SK-N-SH (cell line): ENCODE measurements at regions not wholly inside any gene's neighbourhood (a gene's known extent, or its start where the extent isn't known, plus 50 kb on each side); places are given as distances from the start of the nearest gene placed in this dataset.

Source experiments
- CTCF ChIA-PET: fragments of 300-600, 350-600 bp; formaldehyde crosslinking; extraction: SDS; loops from one replicate; lab custom pipeline; 2021; lab: Yijun Ruan, JAX
- POLR2A ChIA-PET: fragments of 350-600 bp; sonication (Branson Sonifier 250); formaldehyde crosslinking; extraction: SDS; loops from one replicate; lab custom pipeline; 2020; ENCODE audit warnings: antibody characterized with exemption, inconsistent platforms; lab: Yijun Ruan, JAX
- DNase-seq: peaks from one replicate; pipeline ENCODE4 v3.0.0; 2012
- H2AFZ ChIP-seq: fragments of 200-600 bp; sonication (generic); 2 replicates; pipeline ENCODE4 v1.8.1; 2016; ENCODE audit warnings: antibody characterized with exemption, mild to moderate bottlenecking, low read depth
- H3F3A ChIP-seq: fragments of 200-600 bp; sonication (generic); replicated peaks from 2 replicates; pipeline ENCODE3; 2016; ENCODE audit warnings: antibody characterized with exemption, mild to moderate bottlenecking; ENCODE audit not compliant: insufficient read depth
- H3K27ac ChIP-seq, 2 experiments: fragments of 200-500 bp in 1 of 2; fragments of 200-600 bp in 1 of 2; sonication (Bioruptor generic) in 1 of 2; sonication (generic), shearing (Covaris generic) in 1 of 2; 2 replicates each; pipeline versions ENCODE4 v1.5.1 to v1.6.1; 2014 to 2016; ENCODE audit warnings: low read depth in 2 of 2, inconsistent platforms in 1 of 2, low read length in 1 of 2, mild to moderate bottlenecking in 1 of 2, mixed read lengths in 1 of 2
- H3K27me3 ChIP-seq: fragments of 200-600 bp; sonication (generic), shearing (Covaris generic); 2 replicates; pipeline ENCODE4 v1.6.1; 2016; ENCODE audit warnings: mixed run types; ENCODE audit not compliant: insufficient read depth
- H3K36me3 ChIP-seq, 2 experiments: fragments of 200-500 bp in 1 of 2; fragments of 200-600 bp in 1 of 2; sonication (Bioruptor generic) in 1 of 2; sonication (generic) in 1 of 2; replicated peaks in 1 of 2; 2 replicates each; pipeline versions ENCODE3 to v1.5.1; 2014 to 2016; ENCODE audit warnings: low read length in 1 of 2, mild to moderate bottlenecking in 1 of 2; ENCODE audit not compliant: insufficient read depth in 2 of 2, control insufficient read depth in 1 of 2
- H3K4me1 ChIP-seq, 2 experiments: fragments of 200-500 bp in 1 of 2; fragments of 200-600 bp in 1 of 2; sonication (Bioruptor generic) in 1 of 2; sonication (generic), shearing (Covaris generic) in 1 of 2; 2 replicates each; pipeline versions ENCODE4 v1.5.1 to v1.6.1; 2014 to 2016; ENCODE audit warnings: low read depth in 1 of 2, low read length in 1 of 2, mixed run types in 1 of 2; ENCODE audit not compliant: insufficient read depth in 2 of 2, control insufficient read depth in 1 of 2
- H3K4me2 ChIP-seq: fragments of 200-600 bp; sonication (generic), shearing (Covaris generic); 2 replicates; pipeline ENCODE4 v1.6.1; 2017; ENCODE audit warnings: mixed run types
- H3K4me3 ChIP-seq, 2 experiments: fragments of 200-500 bp in 1 of 2; fragments of 200-600 bp in 1 of 2; sonication (Bioruptor generic) in 1 of 2; sonication (generic), shearing (Covaris generic) in 1 of 2; 2 replicates each; pipeline versions ENCODE4 v1.5.1 to v1.8.1; 2014 to 2016; ENCODE audit warnings: low read depth in 2 of 2, inconsistent platforms in 1 of 2, low read length in 1 of 2, mild to moderate bottlenecking in 1 of 2, mixed read lengths in 1 of 2, moderate library complexity in 1 of 2
- H3K79me2 ChIP-seq: fragments of 200-600 bp; sonication (generic); 2 replicates; pipeline ENCODE4 v1.8.1; 2017; ENCODE audit warnings: mild to moderate bottlenecking; ENCODE audit not compliant: insufficient read depth
- H3K9ac ChIP-seq: fragments of 200-600 bp; sonication (generic); 2 replicates; pipeline ENCODE4 v1.6.1; 2017; ENCODE audit warnings: mixed run types
- H3K9me2 ChIP-seq: fragments of 200-600 bp; sonication (generic); 2 replicates; pipeline ENCODE4 v1.6.1; 2017; ENCODE audit warnings: mixed run types
- H3K9me3 ChIP-seq: fragments of 200-600 bp; sonication (generic); 2 replicates; pipeline ENCODE4 v1.6.1; 2017; ENCODE audit warnings: mixed run types, mild to moderate bottlenecking, moderate library complexity
- H4K20me1 ChIP-seq: fragments of 200-600 bp; sonication (generic); 2 replicates; pipeline ENCODE4 v1.6.1; 2017; ENCODE audit warnings: mild to moderate bottlenecking, mixed run types; ENCODE audit not compliant: insufficient read depth
- CTCF ChIP-seq: fragments of 200-600 bp; sonication (generic); IDR thresholded peaks from 2 replicates; pipeline ENCODE4 v1.6.1; 2017; ENCODE audit warnings: antibody characterized with exemption, mild to moderate bottlenecking, moderate library complexity
- ELF1 ChIP-seq: IDR thresholded peaks from 2 replicates; pipeline ENCODE4 v1.4.0; 2012
- FOXJ3 ChIP-seq: sonication (generic); formaldehyde crosslinking; IDR thresholded peaks from 2 replicates; pipeline ENCODE4 v1.5.1; 2020; ENCODE audit warnings: mild to moderate bottlenecking, missing genetic modification reagents
- FOXM1 ChIP-seq: IDR thresholded peaks from 2 replicates; pipeline ENCODE4 v1.4.0; 2012; ENCODE audit warnings: low read depth, mild to moderate bottlenecking
- GATA2 ChIP-seq: sonication (generic); formaldehyde crosslinking; IDR thresholded peaks from 2 replicates; pipeline ENCODE4 v1.5.0; 2020; ENCODE audit warnings: mild to moderate bottlenecking, missing genetic modification reagents
- JUND ChIP-seq: IDR thresholded peaks from 2 replicates; pipeline ENCODE4 v1.4.0; 2012
- MEF2A ChIP-seq: IDR thresholded peaks from 2 replicates; pipeline ENCODE4 v1.4.0; 2012; ENCODE audit warnings: low read depth, borderline replicate concordance
- MXI1 ChIP-seq: IDR thresholded peaks from 2 replicates; pipeline ENCODE4 v1.6.1; 2012; ENCODE audit warnings: mild to moderate bottlenecking, low read depth, low read length, improper control_type of control experiment
- PBX3 ChIP-seq: IDR thresholded peaks from 2 replicates; pipeline ENCODE4; 2012
- RCOR1 ChIP-seq: fragments of 150-350 bp; IDR thresholded peaks from 2 replicates; pipeline ENCODE4 v1.6.1; 2017; ENCODE audit warnings: antibody characterized with exemption, low read length
- RFX5 ChIP-seq: IDR thresholded peaks from 2 replicates; pipeline ENCODE4 v1.6.1; 2012; ENCODE audit warnings: mild to moderate bottlenecking, improper control_type of control experiment, low read length
- TAF1 ChIP-seq: IDR thresholded peaks from 2 replicates; pipeline ENCODE4 v1.6.1; 2012; ENCODE audit warnings: low read depth, mild to moderate bottlenecking, low read length, moderate library complexity, borderline replicate concordance
- YY1 ChIP-seq: IDR thresholded peaks from 2 replicates; pipeline ENCODE4 v1.4.0; 2012; ENCODE audit warnings: low read depth, mild to moderate bottlenecking
- WGBS: methylation state at CpG from one replicate; pipeline ENCODE4 v1.1.6; 2017; ENCODE audit warnings: low lambda C conversion rate; 5-methylcytosine and 5-hydroxymethylcytosine counted together
- TF ChIP-seq, protein P1 (sequence below): fragments of 150-350 bp; IDR thresholded peaks from 2 replicates; pipeline ENCODE4 v1.6.1; 2016; ENCODE audit warnings: mild to moderate bottlenecking, low read depth, low read length
- TF ChIP-seq, protein P2 (sequence below): IDR thresholded peaks from 2 replicates; pipeline ENCODE4 v1.4.0; 2012; ENCODE audit warnings: low read depth, borderline replicate concordance
- TF ChIP-seq, protein P3 (sequence below): fragments of 150-350 bp; IDR thresholded peaks from 2 replicates; pipeline ENCODE4 v1.6.1; 2017; ENCODE audit warnings: antibody characterized with exemption, low read length, low read depth, borderline replicate concordance
- TF ChIP-seq, protein P4 (sequence below): IDR thresholded peaks from 2 replicates; pipeline ENCODE4 v1.4.0; 2012; ENCODE audit warnings: low read depth

DNA sequence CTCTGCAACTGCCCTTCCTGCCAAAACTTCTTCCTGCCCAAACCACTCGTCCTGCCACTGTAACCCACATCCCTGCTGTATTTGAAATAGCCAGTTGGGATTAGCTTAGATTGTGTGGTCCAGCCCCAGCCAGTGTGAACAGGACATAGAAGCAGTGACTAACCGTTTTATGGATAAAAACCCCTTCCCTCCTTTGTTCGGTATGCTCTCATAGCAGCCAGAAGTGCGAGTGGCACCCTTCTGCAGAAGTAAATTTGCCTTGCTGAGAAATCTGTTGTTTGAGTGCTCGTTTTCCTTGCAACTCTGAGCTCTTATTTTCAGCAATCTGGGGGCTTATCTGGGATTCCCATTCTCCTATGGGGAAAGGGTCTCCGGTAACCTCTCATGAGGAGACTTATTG is 470.0 kb downstream of the PRDM9 start:
- H2AFZ ChIP-seq: no peak overlapping the region
- H3K9me2 ChIP-seq: 0 out of 2 replicates have a peak, but pooled peaks cover 5% of the 10 kb centered on the region
- DNase-seq: no peak
- no peak overlapping the region for H3K4me3 ChIP-seq
- H3K9ac ChIP-seq: no peak overlapping the region
- TF ChIP-seq CTCF (no peak), ELF1 (no peak), MEF2A (no peak), FOXJ3 (no peak), RCOR1 (no peak), MXI1 (no peak), JUND (no peak), RFX5 (no peak), PBX3 (no peak), GATA2 (CRISPR knock-in tag) (no peak), YY1 (no peak), FOXM1 (no peak), TAF1 (no peak)
- TF ChIP-seq, protein P1, sequence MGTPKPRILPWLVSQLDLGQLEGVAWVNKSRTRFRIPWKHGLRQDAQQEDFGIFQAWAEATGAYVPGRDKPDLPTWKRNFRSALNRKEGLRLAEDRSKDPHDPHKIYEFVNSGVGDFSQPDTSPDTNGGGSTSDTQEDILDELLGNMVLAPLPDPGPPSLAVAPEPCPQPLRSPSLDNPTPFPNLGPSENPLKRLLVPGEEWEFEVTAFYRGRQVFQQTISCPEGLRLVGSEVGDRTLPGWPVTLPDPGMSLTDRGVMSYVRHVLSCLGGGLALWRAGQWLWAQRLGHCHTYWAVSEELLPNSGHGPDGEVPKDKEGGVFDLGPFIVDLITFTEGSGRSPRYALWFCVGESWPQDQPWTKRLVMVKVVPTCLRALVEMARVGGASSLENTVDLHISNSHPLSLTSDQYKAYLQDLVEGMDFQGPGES: no peak
- TF ChIP-seq, protein P2, sequence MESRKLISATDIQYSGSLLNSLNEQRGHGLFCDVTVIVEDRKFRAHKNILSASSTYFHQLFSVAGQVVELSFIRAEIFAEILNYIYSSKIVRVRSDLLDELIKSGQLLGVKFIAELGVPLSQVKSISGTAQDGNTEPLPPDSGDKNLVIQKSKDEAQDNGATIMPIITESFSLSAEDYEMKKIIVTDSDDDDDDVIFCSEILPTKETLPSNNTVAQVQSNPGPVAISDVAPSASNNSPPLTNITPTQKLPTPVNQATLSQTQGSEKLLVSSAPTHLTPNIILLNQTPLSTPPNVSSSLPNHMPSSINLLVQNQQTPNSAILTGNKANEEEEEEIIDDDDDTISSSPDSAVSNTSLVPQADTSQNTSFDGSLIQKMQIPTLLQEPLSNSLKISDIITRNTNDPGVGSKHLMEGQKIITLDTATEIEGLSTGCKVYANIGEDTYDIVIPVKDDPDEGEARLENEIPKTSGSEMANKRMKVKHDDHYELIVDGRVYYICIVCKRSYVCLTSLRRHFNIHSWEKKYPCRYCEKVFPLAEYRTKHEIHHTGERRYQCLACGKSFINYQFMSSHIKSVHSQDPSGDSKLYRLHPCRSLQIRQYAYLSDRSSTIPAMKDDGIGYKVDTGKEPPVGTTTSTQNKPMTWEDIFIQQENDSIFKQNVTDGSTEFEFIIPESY: no peak
- TF ChIP-seq, protein P3, sequence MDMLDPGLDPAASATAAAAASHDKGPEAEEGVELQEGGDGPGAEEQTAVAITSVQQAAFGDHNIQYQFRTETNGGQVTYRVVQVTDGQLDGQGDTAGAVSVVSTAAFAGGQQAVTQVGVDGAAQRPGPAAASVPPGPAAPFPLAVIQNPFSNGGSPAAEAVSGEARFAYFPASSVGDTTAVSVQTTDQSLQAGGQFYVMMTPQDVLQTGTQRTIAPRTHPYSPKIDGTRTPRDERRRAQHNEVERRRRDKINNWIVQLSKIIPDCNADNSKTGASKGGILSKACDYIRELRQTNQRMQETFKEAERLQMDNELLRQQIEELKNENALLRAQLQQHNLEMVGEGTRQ: no peak
- TF ChIP-seq, protein P4, sequence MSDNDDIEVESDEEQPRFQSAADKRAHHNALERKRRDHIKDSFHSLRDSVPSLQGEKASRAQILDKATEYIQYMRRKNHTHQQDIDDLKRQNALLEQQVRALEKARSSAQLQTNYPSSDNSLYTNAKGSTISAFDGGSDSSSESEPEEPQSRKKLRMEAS: no peak
- H3K4me2 ChIP-seq: no peak overlapping the region
- no peaks in the 10 kb centered on the region for H3F3A ChIP-seq
- H3K4me1 ChIP-seq: no peaks in the 10 kb centered on the region
- WGBS: 0% methylated on average over 6 of the region's 6 CpGs
- CTCF ChIA-PET: interaction anchor here (0.9 to 1.1 kb wide), 3 partner anchors 24 to 135 kb away, joined by 3 to 5 read pairs (median 3); no protein-coding TSS in a partner anchor
- no peaks in the 10 kb centered on the region for H3K79me2 ChIP-seq
- H4K20me1 ChIP-seq: no peaks in the 10 kb centered on the region
- no peaks in the 10 kb centered on the region for H3K27me3 ChIP-seq
- no peaks in the 10 kb centered on the region for H3K9me3 ChIP-seq
- no peaks in the 10 kb centered on the region for H3K36me3 ChIP-seq
- POLR2A ChIA-PET: no interaction called here
- H3K27ac ChIP-seq: no peak overlapping the region
